UCSD-AML1 (cell line): ENCODE measurements at regions not wholly inside any gene's neighbourhood (a gene's known extent, or its start where the extent isn't known, plus 50 kb on each side); places are given as distances from the start of the nearest gene placed in this dataset.
A peak's percentile ranks its signal among the peaks of the same experiment; 100 is the strongest.
"Not testable (repeated sequence)": the region's sequence is repeated elsewhere in the genome, so short reads cannot be mapped to it uniquely, and the experiment has no call there.

ENCODE experiments used
- DNase-seq: peaks from one replicate; lab custom pipeline; 2025; ENCODE audit not compliant: unreplicated experiment; lab: John Stamatoyannopoulos, UW

DNA sequence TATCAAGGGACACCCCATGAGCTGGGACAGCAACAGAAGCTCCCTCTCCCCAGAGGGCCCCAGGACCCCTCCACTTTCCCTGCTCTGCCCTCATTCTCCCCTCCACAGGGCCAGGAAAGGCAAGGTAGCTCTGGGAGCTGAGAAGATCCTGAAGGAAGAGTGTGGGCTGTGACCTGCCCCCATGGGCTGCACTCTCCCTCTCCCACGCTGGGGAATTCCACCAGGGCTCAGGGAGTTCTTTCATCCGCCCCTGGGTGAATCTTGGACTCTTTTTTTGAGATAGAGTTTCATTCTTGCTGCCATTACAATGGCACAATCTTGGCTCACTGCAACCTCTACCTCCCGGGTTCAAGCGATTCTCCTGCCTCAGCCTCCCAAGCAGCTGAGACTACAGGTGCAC lies 73.8 kb downstream of the C9orf50 start:
- no peak for DNase-seq

DNA sequence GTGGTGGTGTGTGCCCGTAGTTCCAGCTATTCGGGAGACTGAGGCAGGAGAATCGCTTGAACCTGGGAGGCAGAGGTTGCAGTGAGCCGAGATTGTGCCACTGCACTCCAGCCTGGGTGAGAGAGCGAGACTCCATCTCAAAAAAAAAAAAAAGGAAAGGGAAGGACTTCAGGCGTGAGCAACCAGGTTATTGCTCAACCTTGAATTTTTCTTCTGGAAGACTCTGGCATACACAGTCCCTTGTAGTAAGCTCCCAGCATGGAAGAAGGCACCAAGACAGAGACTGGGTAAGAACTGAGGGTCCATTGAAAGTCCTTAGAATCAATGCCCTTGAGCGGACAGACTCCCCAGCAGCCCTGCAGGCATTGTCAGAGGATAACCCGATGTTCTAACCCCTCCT lies 75.0 kb downstream of the C9orf50 start:
- DNase-seq: not testable (repeated sequence)

DNA sequence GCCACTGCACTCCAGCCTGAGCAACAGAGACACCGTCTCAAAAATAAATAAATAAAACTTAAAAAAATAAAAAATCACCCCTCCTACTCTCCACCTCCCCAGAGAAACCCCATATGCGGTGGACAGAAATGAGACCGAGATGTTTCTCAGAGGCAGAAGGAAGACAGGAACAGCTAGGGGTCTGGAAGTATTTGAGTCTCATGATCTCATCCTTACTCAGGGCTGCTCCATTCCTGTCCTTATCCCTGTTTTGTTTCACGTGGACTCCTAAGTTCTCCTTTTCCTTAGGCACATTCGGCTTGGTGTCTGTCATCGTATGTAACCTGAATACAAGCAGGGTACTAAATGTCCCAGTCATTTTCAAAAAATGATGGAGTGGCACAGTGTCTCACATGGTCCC lies 76.1 kb downstream of the C9orf50 start:
- DNase-seq: no peak

DNA sequence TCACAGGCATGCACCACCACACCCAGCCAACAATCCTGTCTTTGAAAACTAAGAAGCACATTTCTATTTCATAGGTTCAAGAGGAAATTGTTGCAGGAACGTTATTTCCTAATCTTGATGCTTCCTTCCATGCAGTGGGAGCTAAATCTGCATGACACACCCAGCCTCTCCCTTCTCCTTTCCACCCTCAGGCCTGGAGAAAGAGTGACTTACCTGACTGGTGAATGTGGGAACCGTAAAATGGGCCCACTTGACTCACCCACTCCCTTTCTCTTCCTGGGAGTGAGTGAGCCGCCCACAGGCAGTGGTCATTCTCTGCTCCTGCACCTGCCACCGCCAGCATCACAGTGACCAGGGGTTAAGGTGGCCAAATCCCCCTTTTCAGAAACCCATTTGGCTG lies 78.2 kb downstream of the C9orf50 start:
- no peak for DNase-seq

DNA sequence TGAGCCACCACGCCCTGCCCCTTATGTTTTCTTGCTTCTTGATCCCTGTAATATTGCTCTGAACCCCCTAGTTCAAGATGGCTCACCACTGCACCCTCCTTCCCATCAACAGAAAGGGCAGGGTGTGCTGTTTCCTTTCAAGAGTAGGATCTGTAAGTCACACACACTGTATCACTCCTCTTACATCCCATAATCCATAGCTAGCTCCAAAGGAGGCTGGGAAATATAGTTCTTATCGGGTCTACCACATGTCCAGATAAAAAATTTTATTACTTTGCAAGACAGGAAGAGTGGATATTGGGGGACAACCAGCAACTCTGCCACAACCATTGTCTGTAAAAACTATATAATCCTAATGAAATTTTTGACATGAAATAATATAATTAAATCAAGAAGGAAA lies 79.6 kb downstream of the C9orf50 start:
- DNase-seq: no peak

DNA sequence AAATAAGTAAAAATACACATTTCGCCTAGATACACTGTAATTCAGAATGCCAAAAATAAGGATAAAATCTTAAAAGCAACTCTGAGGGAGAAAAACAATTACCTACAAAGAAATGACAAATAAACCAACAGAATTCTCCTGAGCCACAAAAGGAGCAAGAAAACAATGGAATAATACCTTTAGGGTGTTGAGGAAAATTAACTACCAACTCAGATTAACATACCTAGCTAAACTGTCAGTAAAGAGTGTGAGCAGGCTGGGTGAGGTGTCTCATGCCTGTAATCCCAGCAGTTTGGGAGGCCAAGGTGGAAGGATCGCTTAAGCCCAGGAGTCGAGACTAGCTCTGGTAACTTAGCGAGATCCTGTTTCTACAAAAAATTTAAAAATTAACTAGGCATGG lies 81.5 kb downstream of the C9orf50 start:
- DNase-seq: no peak

DNA sequence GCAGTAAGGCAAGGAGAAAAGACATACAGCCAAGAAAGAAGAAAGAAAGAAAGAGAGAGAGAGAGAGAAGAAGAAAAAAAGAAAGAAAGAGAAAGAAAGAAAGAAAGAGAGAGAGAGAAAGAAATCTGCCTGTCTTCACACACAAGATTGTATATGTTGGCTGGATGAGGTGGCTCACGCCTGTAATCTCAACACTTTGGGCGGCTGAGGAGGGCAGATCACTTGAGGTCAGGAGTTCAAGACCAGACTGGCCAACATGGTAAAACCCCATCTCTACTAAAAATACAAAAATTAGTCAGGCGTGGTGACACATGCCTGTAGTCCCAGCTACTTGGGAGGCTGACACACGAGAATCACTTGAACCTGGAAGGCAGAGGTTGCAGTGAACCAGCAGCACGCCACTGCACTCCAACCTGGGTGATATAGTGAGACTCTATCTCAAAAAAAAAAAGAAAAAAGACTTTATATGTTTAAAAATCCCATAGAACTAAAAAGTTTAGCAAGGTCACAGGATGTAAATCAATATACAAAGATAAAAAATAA lies 89.0 kb downstream of the C9orf50 start:
- not testable (repeated sequence) for DNase-seq

DNA sequence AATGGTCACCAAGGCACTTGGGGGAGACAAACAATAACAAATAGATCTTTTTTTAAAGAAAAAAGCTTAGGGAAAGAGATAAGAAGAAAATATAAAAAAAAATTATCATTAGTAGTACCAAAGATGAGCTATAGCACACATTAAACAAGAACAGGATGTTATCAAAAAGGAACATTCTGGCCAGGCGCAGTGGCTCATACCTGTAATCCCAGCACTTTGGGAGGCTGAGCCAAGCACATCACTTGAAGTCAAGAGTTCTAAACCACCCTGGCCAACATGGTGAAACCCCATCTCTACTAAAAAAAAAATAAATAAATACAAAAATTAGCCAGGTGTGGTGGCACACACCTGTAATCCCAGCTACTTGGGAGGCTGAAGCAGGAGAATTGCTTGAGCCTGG lies 92.9 kb downstream of the C9orf50 start:
- not testable (repeated sequence) for DNase-seq

DNA sequence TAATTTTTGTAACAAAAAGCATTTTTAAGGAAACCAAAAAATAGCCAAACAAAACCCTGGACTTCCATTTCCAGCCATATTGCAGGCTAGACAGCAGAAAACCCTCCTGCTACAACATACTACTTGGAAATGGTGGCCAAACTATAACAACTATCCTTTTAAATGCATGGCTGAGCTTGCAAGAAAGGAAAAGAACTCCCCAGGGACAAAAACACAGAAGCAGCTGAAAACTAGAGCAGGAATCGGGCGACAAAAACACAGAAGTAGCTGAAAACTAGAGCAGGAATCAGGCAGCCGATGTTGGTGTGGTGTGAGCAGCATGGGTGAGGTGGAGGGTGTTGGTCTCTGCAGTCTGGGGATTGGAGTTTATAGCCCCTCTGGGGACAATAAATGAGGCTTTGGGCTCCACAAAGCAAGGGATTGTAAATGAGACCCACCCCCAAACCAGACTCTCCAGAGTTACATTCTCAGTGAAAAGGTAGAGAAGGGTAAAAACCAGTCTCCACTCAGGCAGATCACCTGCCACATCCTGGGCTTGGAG lies 95.2 kb downstream of the C9orf50 start:
- no peak for DNase-seq

DNA sequence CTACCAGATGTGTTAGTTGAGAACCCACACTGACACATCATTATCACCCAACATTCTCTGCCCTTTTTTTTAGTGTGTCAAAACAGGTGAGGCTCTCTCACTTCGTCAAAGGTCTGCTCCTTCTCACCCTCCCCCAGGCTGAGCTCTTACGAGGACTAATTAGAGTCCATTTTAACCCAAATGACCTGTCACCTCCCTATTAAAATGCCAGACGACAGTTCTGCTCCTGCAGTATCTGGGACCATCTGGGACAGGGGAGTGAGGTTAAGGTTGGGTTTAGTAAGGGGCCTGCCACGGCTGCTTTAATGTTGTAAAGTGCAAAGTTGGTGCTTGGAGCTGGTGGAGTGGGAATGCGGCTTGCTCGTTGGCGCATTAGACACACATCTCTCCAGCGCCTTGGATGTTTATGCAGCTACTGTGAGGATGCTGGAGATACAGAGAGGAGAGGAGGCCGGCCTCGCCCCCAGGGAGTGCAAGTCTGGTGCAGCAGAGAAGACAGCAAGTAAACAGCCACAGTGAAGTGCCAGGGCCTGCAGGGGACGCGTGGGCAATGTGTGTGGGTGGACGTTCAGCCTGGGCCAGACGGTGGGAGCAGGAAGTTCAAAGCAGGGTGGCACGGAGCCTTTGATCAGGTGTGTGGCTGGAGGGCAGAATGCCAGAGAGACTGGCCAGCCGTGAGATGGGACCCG lies 96.2 kb downstream of the C9orf50 start:
- no peak for DNase-seq

DNA sequence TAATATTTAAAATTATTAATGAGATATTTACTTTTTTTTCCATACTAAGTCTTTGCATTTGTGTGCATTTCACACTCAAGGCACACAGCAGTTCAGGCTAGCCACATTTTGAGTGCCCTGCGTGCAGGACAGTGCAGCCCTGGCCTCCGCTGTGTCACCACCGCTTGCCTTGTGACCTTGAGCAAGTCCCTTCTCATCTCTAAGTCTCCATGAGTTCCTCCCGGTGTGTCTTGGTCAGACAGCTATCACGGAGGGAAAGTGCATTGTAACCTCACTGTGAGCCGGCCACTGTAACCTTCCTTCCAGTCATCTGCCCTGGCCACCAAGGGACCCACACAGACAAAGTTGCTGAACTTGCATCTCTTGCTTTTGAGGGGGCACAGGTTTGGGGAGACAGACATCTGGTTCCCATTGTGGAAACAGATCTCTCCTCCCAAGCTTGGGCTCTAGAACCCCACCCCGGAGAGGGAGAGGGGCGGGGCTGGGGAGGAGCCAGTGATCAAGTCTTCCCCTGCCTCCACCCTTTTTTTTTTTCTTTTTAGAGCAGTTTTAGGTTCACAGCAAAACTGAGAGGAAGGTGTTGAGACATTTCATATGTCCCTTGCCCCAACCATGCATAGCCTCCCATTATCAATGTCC lies 96.8 kb downstream of the C9orf50 start:
- no peak for DNase-seq

DNA sequence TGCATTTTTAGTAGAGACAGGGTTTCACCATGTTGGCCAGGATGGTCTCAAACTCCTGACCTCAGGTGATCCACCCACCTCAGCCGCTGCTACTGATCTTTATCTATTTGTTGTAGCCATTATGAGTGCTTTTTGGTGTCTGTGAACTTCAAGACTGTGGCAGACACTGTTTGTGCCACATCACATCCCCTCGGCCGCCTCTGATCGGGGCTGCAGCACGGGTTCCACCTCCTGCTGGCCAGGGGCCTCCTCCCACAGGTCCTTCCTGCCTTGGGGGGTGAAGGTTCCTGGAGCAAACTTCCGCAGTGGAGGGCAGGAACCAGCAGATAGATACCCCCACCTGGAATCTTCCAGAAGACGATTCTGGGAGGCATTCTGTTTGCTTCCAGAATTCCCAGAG lies 98.5 kb downstream of the C9orf50 start:
- DNase-seq: peak; percentile 39

DNA sequence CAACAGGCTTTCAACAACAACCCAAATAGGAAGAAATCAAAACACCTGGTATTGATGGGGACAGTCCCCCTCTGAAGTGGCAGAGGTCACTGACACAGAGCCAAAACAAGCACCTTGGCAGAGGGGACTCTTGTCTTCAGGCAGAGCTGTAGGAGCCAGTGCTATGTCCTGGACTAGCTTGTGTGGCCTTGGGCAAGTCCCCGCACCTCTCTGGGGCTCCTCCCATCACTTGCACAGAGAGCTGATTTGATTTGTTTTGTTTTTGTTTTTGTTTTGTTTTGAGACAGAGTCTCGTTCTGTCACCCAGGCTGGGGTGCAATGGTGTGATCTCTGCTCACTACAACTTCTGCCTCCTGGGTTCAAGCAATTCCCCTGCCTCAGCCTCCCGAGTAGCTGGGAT lies 100.8 kb downstream of the C9orf50 start:
- no peak for DNase-seq

DNA sequence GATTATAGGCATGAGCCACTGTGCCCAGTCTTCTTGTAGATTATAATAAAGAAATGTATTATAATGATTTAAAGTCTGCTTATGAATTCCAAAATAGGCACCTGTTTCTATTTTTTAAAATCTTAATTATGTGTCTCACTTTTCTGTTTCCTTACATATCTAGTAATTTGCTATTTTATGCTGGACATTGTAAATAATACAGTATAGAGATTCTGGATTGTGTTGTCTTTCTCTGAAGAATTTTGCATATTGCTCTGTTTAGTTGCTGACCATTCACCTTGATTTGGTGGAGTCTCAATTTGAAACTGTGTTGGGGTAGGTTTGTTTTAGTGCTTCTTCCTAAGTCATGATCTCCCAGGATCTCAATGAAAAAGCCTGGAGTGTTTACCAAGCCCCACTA lies 102.8 kb downstream of the C9orf50 start:
- no peak for DNase-seq

DNA sequence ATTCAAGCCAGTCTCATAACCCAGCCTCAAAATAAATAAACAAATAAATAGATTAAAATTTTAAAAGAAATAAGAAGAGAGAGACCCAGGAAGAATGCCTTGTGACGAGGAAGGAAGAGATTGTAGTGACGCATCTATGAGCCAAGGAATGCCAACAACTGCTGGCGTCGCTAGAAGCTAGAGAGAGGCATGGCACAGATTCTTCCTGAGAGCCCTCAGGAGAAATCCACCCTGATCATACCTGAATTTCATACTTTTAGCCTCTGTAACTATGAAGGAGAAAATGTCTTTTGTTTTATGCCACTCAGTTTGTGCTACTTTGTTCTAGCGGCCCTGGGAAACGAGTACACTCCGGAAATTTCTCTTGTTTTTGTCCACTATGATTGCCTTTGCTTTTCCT lies 103.9 kb downstream of the C9orf50 start:
- DNase-seq: no peak

DNA sequence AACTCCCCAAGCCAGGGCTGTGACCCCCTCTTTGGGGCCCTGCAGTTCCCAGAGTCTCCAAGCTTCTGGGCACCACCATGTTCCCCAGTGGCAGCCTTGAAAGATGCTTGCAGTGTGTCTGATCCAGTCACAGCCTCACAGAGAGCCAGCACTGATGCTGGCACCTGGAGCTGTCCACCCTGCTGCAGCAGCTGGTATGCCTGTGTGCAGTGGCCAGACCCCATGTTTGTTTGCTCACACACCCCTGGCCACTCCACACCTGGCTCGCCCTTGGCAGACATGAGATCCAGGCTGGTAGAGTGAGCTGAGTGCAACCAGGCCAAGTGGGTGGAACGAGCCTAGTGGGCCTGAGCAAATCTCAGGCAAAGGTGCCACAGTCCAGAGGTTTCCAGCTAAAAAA lies 106.0 kb downstream of the C9orf50 start:
- no peak for DNase-seq

DNA sequence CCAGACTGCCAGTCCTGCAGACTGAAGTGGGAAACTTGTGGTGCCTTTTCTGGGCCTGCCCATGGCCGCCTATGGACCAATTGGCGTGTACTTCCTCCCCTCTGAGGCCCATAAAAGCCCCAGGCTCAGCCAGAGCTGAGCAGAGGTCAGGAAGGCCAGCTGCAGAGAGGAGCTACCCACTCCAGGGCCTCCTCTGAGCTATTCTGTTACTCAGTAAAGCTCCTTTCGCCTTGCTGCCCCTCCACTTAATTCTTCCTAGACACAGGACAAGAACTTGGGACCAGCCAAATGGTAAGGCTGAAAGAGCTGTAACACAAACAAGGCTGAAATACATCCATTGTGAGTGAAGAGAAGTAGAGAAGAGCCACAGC lies 106.4 kb downstream of the C9orf50 start:
- DNase-seq: no peak

DNA sequence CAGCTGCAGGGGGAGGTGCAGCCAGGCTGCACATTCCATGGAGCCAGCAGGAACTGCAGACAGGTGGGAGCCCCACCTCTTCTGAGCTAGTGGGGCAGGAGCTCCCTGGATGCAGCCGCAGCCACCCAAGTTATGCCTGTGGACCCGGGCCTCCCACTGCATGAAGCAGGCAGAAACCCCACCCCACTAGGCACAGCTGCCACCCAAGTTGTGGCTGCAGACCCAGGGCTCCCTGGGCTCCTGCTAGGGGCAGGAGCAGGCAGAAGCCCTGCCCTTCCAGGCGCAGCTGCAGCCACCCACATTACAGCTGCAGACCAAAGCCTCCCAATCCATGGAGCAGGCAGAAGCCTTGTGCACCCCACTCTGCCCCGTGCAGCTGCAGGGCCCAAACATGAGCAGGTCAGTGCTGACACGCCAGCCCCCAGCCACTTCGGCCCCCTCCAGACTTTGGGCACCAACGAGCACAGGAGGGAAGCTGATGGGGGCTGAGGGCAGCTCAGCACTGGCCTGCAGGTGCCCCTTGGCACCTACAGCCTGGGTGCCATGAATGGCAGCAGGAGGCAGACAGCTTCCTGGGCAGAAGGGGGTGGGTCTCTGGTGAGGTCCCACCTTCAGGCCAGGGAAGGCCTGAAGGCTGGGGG lies 106.9 kb downstream of the C9orf50 start:
- DNase-seq: no peak

DNA sequence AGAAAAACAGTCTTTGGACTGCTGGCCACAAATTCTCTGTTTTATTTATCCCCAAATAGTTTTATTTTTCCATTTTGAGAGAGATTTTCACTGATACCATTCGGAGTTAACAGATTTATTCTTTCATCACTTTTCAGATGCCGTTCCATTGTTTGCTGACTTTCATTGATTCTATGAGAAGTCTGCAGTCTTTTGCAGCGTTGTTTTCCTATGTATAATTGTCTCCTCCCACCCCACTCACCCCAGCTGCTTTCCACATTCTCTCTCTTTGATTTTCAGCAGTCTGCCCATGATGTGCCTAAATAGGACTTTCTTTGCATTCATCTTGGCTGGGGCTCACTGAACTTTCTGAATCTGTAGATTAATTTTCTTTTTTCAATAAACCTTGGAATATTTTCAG lies 107.6 kb downstream of the C9orf50 start:
- DNase-seq: no peak

DNA sequence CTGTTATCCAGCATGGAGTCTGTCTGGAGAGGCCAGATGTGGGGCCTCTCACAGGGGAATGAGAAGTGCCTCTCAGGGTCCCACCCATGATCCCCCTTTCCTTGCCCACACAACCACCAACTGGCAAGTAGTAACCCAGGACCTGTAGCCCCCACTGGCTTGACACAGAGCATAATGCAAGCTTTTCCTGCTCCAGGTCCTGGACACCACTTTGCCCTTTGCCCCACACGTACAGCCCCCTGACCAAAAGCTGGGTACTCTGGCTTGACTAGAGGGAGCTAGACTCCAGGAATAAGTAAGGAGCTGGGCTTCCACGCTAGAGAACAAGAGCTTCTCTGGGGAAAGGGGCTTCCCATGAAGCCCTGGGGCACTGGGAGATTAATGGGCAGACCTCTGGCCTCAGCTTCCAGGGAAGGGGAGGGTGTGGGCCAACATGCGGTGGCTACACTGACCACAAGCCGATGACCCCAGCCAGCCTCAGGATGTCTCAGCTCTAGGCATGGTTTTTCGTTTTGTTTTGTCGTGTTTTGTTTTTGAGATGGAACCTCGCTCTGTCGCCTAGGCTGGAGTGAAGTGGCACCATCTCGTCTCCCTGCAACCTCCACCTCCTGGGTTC lies 109.5 kb downstream of the C9orf50 start:
- DNase-seq: no peak

DNA sequence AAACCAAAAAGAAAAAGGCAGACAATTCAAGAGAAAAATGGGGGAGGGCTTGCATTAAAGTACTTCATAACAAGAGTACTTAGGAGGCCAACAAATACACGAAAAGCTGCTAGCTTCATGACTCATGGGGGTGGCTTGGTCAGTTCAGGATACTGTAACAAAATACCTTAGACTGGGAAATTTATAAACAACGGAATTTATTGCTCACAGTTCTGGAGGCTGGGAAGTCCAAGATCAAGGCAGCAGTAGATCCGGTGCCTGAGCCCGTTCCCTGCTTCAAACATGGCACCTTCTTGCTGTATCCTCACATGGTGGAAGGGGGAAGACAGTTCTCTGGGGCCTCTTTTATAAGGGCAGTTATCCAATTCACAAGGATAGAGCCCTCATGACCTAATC lies 111.4 kb downstream of the C9orf50 start:
- no peak for DNase-seq

DNA sequence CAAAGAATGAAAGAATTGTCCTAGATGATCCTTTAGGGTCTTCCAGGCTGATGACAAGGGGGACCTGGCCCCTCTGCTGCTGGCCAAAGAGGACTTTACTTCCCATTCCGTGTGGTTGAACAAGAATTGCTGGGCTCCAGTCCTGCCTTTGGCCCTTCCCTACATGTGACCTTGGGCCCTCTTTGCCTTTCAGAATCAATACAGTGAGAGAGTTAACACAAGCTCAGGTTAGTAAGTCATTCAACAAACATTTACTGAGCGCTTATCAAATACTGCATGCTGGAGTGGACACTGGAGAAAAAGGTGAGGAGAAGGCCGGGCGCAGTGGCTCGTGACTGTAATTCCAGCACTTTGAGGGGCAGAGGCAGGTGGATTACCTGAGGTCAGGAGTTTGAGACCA lies 113.1 kb downstream of the C9orf50 start:
- no peak for DNase-seq
